ENCODE measurements at regions not wholly inside any gene's neighbourhood (a gene's known extent, or its start where the extent isn't known, plus 50 kb on each side); places are given as distances from the start of the nearest gene placed in this dataset.

- DNase-seq, result no peak
Observed at GRCh38 chr11:112357488-112357887, 96.8 kb upstream of the PLET1 start.

DNA sequence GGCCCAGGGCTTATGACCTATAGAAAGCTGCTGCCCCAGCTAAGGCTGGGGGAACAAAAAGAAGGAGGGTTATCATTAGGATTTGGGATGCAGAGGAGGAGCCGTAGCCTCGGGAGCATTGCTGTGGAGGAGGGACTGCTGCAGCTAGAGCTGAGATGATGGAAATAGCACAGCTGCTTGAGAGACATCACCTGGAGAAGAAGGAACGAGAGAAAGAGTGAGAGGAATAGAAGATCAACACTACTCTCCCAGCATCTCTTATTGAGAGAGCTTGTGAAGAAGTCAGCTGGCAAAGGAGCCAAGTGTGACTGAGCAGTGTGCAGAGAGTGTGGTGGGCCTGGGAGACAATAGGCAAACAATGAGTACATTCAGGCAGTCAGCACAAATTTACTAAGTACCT, 100.7 kb upstream of the PLET1 start:
- DNase-seq, result no peak

- DNase-seq, result no peak
Observed at GRCh38 chr11:112363527-112363926, 102.9 kb upstream of the PLET1 start.

- no peak for DNase-seq
Observed at GRCh38 chr11:112364962-112365481, 104.4 kb upstream of the PLET1 start.

GRCh38 chr11:112366012-112366411, 105.4 kb upstream of the PLET1 start:
- DNase-seq, result no peak

GRCh38 chr11:112366777-112367176, 106.1 kb upstream of the PLET1 start:
- no peak for DNase-seq

- DNase-seq, result no peak
Observed at GRCh38 chr11:112367461-112367860, 106.8 kb upstream of the PLET1 start.

GRCh38 chr11:112367895-112368294, 107.2 kb upstream of the PLET1 start:
- no peak for DNase-seq

GRCh38 chr11:112368381-112368780, 107.7 kb upstream of the PLET1 start:
- no peak for DNase-seq

- DNase-seq, result no peak
Observed at GRCh38 chr11:112369374-112369773, 108.7 kb upstream of the PLET1 start.

DNA sequence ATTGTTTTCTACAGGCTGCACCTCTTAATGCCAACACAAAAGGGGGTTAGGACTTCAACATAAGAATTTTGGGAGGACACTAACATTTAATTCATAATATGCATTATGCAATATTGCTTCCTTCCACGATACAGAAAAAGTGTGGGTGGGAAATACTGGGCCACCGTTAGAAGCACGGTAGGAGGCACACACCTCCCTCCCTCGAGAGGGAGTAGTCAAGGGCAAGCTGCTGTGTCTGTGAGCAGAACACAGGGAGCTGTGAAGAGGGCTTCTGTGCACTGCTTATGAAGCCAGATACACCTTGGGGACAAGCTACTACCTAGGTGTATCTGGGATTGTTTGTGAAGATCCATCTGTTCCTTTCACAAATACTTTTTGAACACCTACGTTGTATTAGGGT, 109.3 kb upstream of the PLET1 start:
- DNase-seq, result no peak

DNA sequence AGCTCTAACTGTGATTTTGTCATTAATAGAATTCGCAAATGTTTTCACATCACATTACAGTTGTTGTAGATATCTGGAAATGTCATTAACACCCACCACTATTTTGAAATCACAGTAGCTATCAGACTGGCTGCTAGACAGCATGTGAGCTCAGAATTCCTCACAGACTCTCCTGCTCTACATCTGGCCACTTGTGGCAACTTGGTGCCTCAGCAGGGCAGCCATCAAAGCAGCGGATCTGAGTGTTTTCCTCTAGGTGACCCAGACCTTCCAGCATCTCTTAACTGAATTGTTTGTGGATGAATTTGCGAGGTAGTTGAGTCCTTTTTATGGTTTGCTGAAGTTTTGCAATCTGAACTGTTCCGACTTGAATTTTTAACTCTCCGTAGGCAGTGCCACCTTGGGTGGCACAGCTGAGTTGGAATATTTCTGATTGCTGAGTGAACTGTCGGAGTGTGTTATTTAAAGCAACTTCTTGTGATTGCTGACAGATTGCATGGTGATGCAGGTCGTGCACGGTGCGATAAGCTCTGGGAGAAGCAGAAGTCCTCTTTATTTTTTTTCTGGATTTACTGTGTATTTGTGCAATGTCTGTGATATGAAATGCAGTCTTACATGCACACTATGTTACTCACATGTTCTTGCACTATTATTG, 114.0 kb upstream of the PLET1 start:
- no peak for DNase-seq

- no peak for DNase-seq
Observed at GRCh38 chr11:112377946-112378345, 117.3 kb upstream of the PLET1 start.

- no peak for DNase-seq
Observed at GRCh38 chr11:112380464-112380863, 119.8 kb upstream of the PLET1 start.

DNA sequence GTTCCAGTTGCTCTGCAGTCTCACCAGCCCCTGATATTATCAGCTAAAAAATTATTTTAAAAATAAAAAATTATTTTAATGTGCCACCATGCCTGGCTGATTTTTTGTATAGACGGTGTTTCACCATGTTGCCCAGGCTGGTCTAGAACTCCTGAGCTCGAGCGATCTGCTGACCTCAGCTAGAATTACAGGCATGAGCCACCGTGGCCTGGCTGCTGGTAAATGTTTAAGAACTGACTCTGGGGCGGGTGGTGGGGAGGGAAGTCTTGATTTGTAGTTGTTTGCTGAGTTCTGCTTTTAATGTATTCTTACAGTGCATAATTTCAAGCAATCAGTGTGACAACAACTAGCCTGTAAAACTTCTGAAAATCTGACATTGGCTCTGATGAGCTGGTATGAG, 120.9 kb upstream of the PLET1 start:
- DNase-seq, result no peak

- DNase-seq, result no peak
Observed at GRCh38 chr11:112382561-112382960, 121.9 kb upstream of the PLET1 start.

DNA sequence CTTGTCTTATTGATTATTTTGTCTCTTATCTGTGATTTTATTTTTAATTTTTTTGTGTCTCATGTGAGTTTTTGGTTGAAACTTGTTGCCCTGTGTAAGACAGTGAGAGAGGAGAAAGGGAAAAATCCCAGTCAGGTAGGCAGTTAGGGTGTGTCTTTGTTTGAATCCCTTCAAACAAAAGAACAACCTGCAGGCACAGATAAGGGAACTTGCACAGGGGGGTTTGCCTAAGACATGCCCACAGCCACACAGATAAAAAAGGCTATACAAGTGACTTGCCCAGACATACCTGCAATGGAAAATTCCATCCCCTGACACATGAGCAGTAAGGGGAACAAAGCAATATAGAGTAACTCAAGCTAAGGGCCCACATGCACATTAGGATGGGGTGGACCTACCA, 127.8 kb upstream of the PLET1 start:
- no peak for DNase-seq

DNA sequence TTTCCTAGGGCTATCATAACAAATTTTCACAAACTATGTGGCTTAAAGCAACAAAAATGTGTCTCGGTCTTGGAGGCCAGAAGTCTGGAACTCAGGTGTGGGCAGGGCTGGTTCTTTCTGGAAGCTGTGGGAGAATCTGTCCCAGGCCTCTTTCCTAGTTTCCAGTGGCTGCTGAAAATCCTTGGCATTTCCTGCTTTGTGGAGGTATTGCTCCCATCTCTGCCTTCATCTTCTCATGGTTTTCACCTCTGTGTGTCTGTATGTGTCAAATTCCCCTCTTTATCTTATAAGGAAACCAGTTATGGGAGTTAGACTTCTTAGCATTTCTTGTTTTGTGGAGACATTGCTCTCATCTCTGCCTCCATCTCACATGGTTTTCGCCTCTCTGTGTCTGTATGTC, 130.4 kb upstream of the PLET1 start:
- DNase-seq, result no peak

DNA sequence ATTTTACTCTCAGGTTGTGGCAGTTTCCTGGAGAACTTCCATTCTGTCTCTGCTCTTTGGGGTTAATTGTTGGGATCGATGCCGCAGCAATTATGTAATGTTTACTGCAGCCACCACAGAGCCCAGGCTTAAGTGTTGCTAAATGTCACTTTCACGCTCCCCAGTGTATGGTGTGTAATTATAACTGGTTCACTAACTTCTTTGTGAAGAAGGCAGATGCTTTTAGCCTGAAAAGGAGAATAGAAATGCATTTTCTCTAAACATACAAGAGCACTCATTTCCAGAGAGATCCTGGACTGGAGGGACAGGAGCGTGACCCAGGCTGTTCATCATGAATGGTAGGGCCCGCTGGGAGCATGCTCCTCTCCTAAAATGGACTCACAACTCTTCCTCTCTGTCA, 132.2 kb upstream of the PLET1 start:
- no peak for DNase-seq

- no peak for DNase-seq
Observed at GRCh38 chr11:112394304-112394703, 133.6 kb upstream of the PLET1 start.

GRCh38 chr11:112396076-112396475, 135.4 kb upstream of the PLET1 start:
- no peak for DNase-seq

DNA sequence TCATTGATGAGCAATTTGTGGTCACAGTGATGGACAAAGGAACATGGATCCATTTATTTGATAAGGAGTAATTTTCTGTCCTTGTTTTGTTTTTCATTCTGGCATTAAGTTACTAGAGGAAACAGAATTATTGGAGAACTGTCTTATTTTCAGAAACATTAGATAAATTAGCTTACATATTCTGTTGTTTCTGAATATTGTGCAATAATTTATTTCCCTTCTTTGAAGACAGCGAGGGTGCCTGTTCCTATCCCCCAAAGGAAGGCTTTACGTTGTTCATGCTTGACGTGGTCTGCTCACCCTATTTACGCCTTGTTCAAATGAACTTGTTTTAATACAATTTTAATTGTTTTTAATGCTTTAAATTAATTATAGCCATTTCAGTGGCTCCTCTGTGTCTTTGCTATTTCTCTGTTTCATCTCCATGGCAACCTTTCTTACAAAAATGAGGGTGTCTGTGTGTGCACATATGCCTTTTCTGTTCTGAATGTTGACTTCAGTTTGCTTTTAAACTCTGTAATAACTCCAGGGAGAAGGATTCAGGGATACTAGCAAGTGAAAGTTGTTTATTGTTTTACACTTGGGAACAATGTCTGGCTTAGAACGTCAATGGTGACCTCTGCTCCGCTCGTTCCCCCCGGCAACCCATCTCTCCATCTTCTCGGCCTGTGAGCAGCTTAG, 138.3 kb upstream of the PLET1 start:
- DNase-seq, result no peak

DNA sequence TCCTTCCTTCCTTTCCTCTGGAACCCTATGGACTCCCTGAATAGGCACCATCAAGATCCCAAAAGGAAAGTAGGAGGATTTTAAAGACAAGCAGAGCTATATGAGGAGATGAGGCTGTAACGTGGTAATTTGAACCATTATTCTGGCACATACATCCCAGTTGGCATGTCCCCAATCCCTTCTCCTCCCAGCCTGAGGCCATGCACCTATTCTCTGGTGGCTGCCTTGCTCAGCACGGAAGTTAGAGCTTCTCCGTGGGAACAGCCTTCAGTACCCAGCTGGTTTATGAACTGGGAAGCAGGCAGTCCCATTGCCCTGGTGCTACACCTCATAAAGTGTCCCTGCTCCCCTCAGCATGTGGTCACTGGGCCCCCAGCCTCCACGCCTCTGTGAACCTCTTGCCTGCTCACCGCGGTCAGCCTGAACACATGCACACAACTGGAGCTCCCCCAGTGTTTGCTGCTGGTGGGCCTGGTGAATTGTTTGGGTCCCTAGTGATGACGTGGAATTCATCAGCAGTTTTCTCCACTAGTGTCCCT, 139.9 kb upstream of the PLET1 start:
- DNase-seq, result no peak

DNA sequence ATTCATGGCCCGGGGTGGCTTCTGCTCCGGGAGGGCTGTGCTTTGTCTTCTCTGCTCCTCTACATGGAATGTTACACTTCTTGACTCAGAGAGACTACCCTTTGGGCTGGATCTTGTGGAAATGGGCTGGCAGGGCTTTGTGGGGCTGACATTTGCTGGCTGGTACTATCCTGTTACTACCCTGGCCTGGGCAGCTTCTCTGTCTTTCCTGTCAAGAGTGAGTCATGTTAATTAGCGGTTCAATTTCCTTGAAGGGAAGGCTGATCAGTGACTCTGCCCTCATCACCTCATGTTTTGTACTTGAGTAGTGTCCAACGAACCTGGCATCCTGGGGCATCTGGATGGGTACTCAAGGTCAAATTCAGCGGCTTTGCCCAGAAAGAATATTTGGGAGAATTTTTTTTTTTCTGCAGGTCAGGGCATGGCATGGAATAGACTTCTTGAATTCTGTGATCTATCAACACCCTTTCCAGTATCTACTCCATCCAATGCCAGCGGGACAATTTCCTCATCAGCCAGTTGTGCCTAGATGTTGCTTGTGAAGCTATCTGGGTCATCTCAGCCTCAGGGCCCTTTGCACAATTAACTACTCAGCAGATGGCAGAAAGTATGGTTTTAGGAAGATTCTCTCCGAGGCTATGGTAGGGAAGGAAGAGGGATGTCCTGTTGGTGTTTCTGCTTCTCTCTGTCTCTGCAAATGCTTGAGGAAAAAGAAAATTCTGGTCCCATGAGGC, 140.5 kb upstream of the PLET1 start:
- no peak for DNase-seq
